HUES64 (cell line): ENCODE measurements at regions not wholly inside any gene's neighbourhood (a gene's known extent, or its start where the extent isn't known, plus 50 kb on each side); places are given as distances from the start of the nearest gene placed in this dataset.
A peak's percentile ranks its signal among the peaks of the same experiment; 100 is the strongest.

Experiments used
- H3K27ac ChIP-seq: 2 replicates; pipeline ENCODE4 v1.7.0; 2013; ENCODE audit warnings: low read depth, low read length, inconsistent platforms
- H3K27me3 ChIP-seq: 2 replicates; pipeline ENCODE4 v1.6.1; 2013; ENCODE audit warnings: mild to moderate bottlenecking, low read length; ENCODE audit not compliant: insufficient read depth
- H3K36me3 ChIP-seq: 2 replicates; pipeline ENCODE4 v1.6.1; 2013; ENCODE audit warnings: mild to moderate bottlenecking, low read length; ENCODE audit not compliant: insufficient read depth
- H3K4me1 ChIP-seq: 2 replicates; pipeline ENCODE4 v1.6.1; 2013; ENCODE audit warnings: mild to moderate bottlenecking, low read length, moderate library complexity; ENCODE audit not compliant: insufficient read depth
- H3K4me3 ChIP-seq: 2 replicates; pipeline ENCODE4 v1.5.1; 2013; ENCODE audit warnings: mild to moderate bottlenecking, low read length, moderate library complexity
- H3K9ac ChIP-seq: 2 replicates; pipeline ENCODE4 v1.6.1; 2013; ENCODE audit warnings: mild to moderate bottlenecking, low read depth, low read length
- H3K9me3 ChIP-seq: 2 replicates; pipeline ENCODE4 v1.6.1; 2013; ENCODE audit warnings: low read depth, low read length; ENCODE audit not compliant: insufficient read depth
- WGBS: fragments of 150-250, 120-280 bp; methylation state at CpG from one replicate; pipeline ENCODE4 v1.1.7; 2013; ENCODE audit warnings: missing lambda C conversion rate; 5-methylcytosine and 5-hydroxymethylcytosine counted together

- no peaks in the 10 kb centered on the region for H3K9me3 ChIP-seq
- no peaks in the 10 kb centered on the region for H3K36me3 ChIP-seq
- H3K4me3 ChIP-seq: no peak overlapping the region
- no peaks in the 10 kb centered on the region for H3K27me3 ChIP-seq
- 0 out of 2 replicates have a peak, but pooled peaks cover 9% of the 10 kb centered on the region for H3K4me1 ChIP-seq
- whole genome bisulfite sequencing: 94% methylated on average over 5 of the region's 6 CpGs
- H3K9ac ChIP-seq: no peak overlapping the region
- no peak overlapping the region for H3K27ac ChIP-seq
Measured at GRCh38 chr6:145135702-145136101, 599.6 kb downstream of the EPM2A start.

GRCh38 chr6:145137425-145137824, 597.9 kb downstream of the EPM2A start:
- no peak overlapping the region for H3K9ac ChIP-seq
- no peaks in the 10 kb centered on the region for H3K9me3 ChIP-seq
- H3K4me1 ChIP-seq: 0 out of 2 replicates have a peak, but pooled peaks cover 9% of the 10 kb centered on the region
- no peak overlapping the region for H3K27ac ChIP-seq
- H3K36me3 ChIP-seq: no peaks in the 10 kb centered on the region
- H3K4me3 ChIP-seq: no peak overlapping the region
- H3K27me3 ChIP-seq: no peaks in the 10 kb centered on the region
- WGBS: 86% methylated on average over 1 of the region's 1 CpG

GRCh38 chr6:145138469-145139139, 596.7 kb downstream of the EPM2A start:
- 0 out of 2 replicates have a peak, but pooled peaks cover 9% of the 10 kb centered on the region for H3K4me1 ChIP-seq
- H3K9me3 ChIP-seq: no peaks in the 10 kb centered on the region
- no peak overlapping the region for H3K4me3 ChIP-seq
- no peaks in the 10 kb centered on the region for H3K36me3 ChIP-seq
- H3K9ac ChIP-seq: 0 out of 2 replicates have a peak overlapping the region, but pooled peaks have one; percentile 10
- H3K27ac ChIP-seq: peak overlapping the region; percentile 44; the same call in 1 of the 2 replicates
- H3K27me3 ChIP-seq: no peaks in the 10 kb centered on the region

GRCh38 chr6:145139140-145139850, 596.0 kb downstream of the EPM2A start:
- Histone ChIP-seq H3K36me3 (no peaks in the 10 kb centered on the region), H3K27me3 (no peaks in the 10 kb centered on the region), H3K9me3 (no peaks in the 10 kb centered on the region), H3K4me1 (0 out of 2 replicates have a peak, but pooled peaks cover 9% of the 10 kb centered on the region), H3K4me3 (no peak overlapping the region), H3K9ac (0 out of 2 replicates have a peak overlapping the region, but pooled peaks have one; percentile 10), H3K27ac (peak overlapping the region; percentile 44; the same call in 1 of the 2 replicates)
- 69% methylated on average over 6 of the region's 7 CpGs for WGBS

- Histone ChIP-seq H3K9me3 (no peaks in the 10 kb centered on the region), H3K4me3 (no peak overlapping the region), H3K36me3 (no peaks in the 10 kb centered on the region), H3K27me3 (no peaks in the 10 kb centered on the region), H3K9ac (no peak overlapping the region), H3K27ac (no peak overlapping the region), H3K4me1 (0 out of 2 replicates have a peak, but pooled peaks cover 9% of the 10 kb centered on the region)
Measured at GRCh38 chr6:145139895-145140294, 595.4 kb downstream of the EPM2A start.

DNA sequence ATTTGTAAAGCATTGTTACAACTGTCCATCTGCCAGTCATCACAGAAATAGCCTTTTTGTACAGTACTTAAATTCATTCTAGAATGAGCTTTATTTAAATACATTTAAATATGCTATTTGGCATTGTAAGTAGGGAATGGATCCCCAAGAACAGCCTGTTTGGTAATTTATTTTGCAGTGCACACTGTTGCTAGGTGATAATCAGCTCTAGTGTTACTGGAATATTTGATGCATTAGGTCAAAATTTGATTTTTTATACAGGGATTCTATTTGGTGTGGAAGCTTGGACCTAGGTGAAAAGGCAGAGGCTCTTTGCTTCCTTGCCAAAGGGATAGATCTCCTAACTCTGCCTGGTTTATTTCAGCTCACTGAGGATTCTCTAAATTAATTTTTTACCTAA, 593.7 kb downstream of the EPM2A start:
- no peaks in the 10 kb centered on the region for H3K9me3 ChIP-seq
- H3K36me3 ChIP-seq: no peaks in the 10 kb centered on the region
- no peaks in the 10 kb centered on the region for H3K27me3 ChIP-seq
- no peak overlapping the region for H3K9ac ChIP-seq
- no peak overlapping the region for H3K4me3 ChIP-seq
- 0 out of 2 replicates have a peak, but pooled peaks cover 9% of the 10 kb centered on the region for H3K4me1 ChIP-seq
- no peak overlapping the region for H3K27ac ChIP-seq

DNA sequence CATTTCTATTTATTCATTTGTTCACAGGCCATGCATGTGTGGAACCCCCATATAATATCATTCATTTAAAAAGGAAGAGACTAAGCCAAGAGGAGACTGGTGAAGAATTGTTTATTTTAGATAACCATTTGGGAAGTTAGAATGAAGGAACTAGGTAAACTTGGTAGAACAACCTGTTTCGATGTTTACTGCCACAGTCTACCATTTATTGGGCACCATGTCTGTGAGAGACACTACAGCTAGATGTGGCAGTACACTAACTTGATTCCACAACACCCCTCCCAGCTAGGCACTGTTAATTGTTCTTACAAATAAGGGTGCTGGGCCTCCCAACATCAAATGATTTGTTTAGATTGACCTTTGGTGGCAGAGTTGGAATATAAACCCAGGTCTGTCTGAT, 592.4 kb downstream of the EPM2A start:
- 100% methylated on average over 1 of the region's 1 CpG for WGBS
- no peaks in the 10 kb centered on the region for H3K9me3 ChIP-seq

DNA sequence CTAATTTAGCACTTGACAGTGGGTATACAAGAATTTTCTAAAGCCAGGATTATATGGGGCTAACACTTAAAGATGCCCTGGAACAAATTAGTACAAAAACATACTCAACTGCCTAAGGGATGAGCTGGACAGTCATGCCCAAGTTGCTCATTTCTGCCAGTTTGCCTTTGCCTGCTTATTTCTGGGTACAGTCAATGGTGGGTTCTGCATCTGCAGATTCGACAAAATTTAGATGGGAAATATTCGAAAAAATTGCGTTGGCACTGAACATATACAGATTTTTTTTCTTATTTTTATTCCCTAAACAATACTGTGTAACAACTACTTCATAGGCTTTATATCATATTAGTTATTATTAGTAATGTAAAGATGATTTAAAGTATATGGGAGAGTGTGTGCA, 591.9 kb downstream of the EPM2A start:
- H3K27ac ChIP-seq: no peak overlapping the region
- no peaks in the 10 kb centered on the region for H3K36me3 ChIP-seq
- H3K4me1 ChIP-seq: 0 out of 2 replicates have a peak, but pooled peaks cover 9% of the 10 kb centered on the region
- H3K9ac ChIP-seq: no peak overlapping the region
- H3K4me3 ChIP-seq: no peak overlapping the region
- 96% methylated on average over 3 of the region's 3 CpGs for WGBS
- no peaks in the 10 kb centered on the region for H3K27me3 ChIP-seq
- H3K9me3 ChIP-seq: no peaks in the 10 kb centered on the region

More for the DNA sequence above, 592.4 kb downstream of the EPM2A start:
- H3K27ac ChIP-seq: no peak overlapping the region
- no peak overlapping the region for H3K4me3 ChIP-seq
- H3K27me3 ChIP-seq: no peaks in the 10 kb centered on the region
- H3K36me3 ChIP-seq: no peaks in the 10 kb centered on the region
- 0 out of 2 replicates have a peak, but pooled peaks cover 9% of the 10 kb centered on the region for H3K4me1 ChIP-seq
- no peak overlapping the region for H3K9ac ChIP-seq

- no peak overlapping the region for H3K9ac ChIP-seq
Measured at GRCh38 chr6:145147559-145147958, 587.8 kb downstream of the EPM2A start.

DNA sequence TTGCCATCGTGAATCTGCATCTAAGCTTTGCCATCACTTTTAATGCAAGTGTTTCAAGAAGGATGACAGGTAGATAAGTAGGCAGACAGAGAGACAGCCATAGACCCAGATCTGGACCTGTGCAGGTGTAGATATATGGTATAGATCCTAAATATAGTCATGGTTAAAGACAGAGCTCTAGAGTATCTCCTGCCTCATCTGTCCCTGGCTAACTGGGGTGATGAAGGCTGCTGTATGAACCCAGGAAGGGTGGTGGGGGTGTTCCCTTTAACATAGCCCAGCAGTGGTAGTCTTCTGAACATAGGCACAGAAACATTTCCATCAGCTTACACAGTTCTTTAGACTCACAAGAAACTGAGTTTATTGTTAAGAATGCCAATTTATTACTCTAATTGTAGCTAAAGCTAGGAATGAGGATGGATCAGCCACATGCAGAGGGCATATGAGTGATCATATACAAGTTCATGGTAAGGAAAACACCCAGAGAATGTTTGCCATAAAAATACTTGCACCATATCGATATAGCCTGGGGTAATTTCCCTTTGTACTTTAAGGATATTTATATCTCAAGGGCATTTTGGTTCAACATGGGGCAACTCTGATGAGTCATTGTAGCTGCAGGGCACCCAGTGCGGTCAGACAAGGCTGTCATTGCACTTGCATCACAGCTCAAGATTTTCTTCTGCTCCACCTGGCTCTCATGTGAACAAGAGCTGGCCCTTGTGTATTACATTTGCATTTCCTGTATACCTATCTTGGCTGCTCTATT, 587.2 kb downstream of the EPM2A start:
- Histone ChIP-seq H3K27ac (no peak overlapping the region), H3K4me1 (peaks cover 11% of the 10 kb centered on the region; the same call in 1 of the 2 replicates), H3K4me3 (no peak overlapping the region), H3K36me3 (no peaks in the 10 kb centered on the region), H3K9ac (no peak overlapping the region), H3K27me3 (no peaks in the 10 kb centered on the region), H3K9me3 (no peaks in the 10 kb centered on the region)
- WGBS: 90% methylated on average over 3 of the region's 3 CpGs

More at GRCh38 chr6:145147559-145147958, 587.8 kb downstream of the EPM2A start:
- H3K4me1 ChIP-seq: peaks cover 9% of the 10 kb centered on the region; the same call in 1 of the 2 replicates
- no peaks in the 10 kb centered on the region for H3K36me3 ChIP-seq
- no peak overlapping the region for H3K4me3 ChIP-seq
- H3K27ac ChIP-seq: no peak overlapping the region
- H3K27me3 ChIP-seq: no peaks in the 10 kb centered on the region
- H3K9me3 ChIP-seq: no peaks in the 10 kb centered on the region

DNA sequence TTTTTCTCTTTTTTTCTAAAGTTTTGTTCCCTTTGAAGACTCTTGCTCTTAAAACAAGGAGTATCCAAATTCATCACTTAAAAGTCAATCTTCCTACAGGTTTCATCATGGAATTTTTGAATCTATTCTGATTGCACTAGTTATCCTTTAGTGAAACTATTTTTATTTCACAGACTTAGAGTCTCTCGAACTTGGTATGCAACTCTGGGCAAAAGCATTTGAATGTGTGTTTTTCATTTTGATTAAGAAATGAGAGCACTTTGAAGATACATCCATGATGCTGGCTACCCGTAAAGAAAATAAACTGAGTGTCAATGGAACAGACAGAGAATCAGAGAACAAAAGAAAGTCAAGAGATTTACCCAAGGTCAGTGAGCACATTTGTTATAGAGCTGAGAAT, 586.5 kb downstream of the EPM2A start:
- WGBS: 85% methylated on average over 2 of the region's 2 CpGs
- Histone ChIP-seq H3K4me1 (peaks cover 14% of the 10 kb centered on the region; the same call in 1 of the 2 replicates), H3K27ac (no peak overlapping the region), H3K4me3 (no peak overlapping the region), H3K9me3 (no peaks in the 10 kb centered on the region), H3K36me3 (no peaks in the 10 kb centered on the region), H3K27me3 (no peaks in the 10 kb centered on the region), H3K9ac (no peak overlapping the region)
